Bronchial epithelial cell (primary cell): ENCODE measurements at regions not wholly inside any gene's neighbourhood (a gene's known extent, or its start where the extent isn't known, plus 50 kb on each side); places are given as distances from the start of the nearest gene placed in this dataset.
"Not testable (repeated sequence)": the region's sequence is repeated elsewhere in the genome, so short reads cannot be mapped to it uniquely, and the experiment has no call there.

Experiments
- DNase-seq: peaks from one replicate; pipeline ENCODE4 v3.0.0-alpha.2; 2010; ENCODE audit warnings: low read depth
- FAIRE-seq: peaks from 2 replicates; lab custom pipeline; 2011; peaks lifted over from hg19 to GRCh38; lab: Jason Lieb, UNC
- H3K27me3 ChIP-seq: 2 replicates; pipeline ENCODE4 v1.5.1; 2011; ENCODE audit warnings: low read length; ENCODE audit not compliant: control insufficient read depth, insufficient read depth
- H3K36me3 ChIP-seq: 2 replicates; pipeline ENCODE4 v1.5.1; 2011; ENCODE audit warnings: low read length; ENCODE audit not compliant: control insufficient read depth, insufficient read depth
- H3K4me3 ChIP-seq: 2 replicates; pipeline ENCODE4 v1.5.1; 2011; ENCODE audit warnings: mild to moderate bottlenecking, low read depth, low read length, control low read depth
- TF ChIP-seq, protein P1 (sequence below): IDR thresholded peaks from 2 replicates; pipeline ENCODE4 v1.5.1; 2011; ENCODE audit warnings: mild to moderate bottlenecking, moderate library complexity, low read length, control low read depth, inconsistent platforms; ENCODE audit not compliant: insufficient read depth, severe bottlenecking

DNA sequence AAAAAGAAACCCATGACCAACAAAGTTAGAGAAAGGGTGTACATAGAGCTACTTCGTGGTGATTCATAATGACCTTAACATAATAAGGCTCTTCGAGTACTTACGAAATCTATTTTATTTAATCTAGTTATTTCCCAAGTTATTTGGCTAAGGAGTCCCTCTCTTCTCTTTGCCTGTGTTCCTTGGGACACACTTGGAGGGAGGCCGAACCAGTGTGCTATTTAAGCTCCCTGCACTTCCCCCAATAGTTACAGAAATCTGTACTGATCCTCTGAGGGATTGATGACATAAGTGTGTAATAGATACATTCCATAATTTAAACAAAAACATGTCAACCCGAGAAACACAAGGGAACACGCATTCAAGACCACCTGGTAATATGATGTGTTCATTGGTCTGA is 351.1 kb downstream of the GATA3 start:
- no peaks in the 10 kb centered on the region for H3K27me3 ChIP-seq
- H3K36me3 ChIP-seq: no peaks in the 10 kb centered on the region
- DNase-seq (no peak), FAIRE-seq (no peak)
- H3K4me3 ChIP-seq: no peak overlapping the region
- TF ChIP-seq, protein P1, sequence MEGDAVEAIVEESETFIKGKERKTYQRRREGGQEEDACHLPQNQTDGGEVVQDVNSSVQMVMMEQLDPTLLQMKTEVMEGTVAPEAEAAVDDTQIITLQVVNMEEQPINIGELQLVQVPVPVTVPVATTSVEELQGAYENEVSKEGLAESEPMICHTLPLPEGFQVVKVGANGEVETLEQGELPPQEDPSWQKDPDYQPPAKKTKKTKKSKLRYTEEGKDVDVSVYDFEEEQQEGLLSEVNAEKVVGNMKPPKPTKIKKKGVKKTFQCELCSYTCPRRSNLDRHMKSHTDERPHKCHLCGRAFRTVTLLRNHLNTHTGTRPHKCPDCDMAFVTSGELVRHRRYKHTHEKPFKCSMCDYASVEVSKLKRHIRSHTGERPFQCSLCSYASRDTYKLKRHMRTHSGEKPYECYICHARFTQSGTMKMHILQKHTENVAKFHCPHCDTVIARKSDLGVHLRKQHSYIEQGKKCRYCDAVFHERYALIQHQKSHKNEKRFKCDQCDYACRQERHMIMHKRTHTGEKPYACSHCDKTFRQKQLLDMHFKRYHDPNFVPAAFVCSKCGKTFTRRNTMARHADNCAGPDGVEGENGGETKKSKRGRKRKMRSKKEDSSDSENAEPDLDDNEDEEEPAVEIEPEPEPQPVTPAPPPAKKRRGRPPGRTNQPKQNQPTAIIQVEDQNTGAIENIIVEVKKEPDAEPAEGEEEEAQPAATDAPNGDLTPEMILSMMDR: no peak

DNA sequence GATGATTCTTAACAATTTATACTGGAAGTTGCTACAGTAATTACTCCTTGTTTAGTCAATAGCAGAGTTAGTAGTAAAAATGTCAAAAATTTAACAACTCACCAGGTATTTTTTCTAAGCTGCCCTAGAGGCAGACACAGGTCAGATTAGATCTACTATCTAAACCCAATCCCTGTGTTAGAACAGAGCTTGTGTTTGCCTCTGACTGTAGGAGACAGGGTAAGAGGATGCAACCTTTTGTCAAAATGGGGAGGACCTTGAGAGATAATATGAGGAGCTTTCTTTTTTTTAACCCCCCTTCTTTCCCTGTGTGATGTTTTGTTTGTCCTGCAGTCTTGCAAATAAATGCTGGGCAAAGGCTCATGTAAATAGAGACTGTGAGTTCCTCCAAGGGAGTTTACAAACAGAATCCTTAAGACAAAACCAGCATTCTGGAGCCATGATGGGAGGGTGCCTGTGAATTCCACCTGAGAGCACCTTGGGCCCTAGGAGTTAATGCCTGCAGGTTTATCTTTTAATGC is 353.1 kb downstream of the GATA3 start:
- TF ChIP-seq, protein P1: no peak
- Histone ChIP-seq H3K27me3 (no peaks in the 10 kb centered on the region), H3K36me3 (no peaks in the 10 kb centered on the region), H3K4me3 (no peak overlapping the region)
- FAIRE-seq (no peak), DNase-seq (no peak)

DNA sequence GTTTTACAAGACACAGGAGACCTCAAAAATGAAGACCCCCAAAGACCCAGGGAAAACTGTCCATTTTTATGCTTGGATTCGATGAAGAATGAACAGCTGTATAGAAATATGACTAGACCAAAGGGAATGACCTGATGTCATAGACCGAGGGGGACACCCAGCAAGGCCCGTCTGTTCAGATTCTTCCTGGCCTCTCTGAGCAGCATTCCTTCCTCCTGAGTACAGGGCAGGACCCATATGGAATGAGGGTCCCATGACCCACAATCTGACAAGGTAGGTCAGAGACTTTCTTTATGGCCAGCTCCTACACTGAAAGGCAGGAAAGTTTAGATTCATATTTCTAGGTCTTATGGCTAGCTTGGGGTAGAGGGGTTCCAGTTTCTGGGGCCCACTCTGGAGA is 356.0 kb downstream of the GATA3 start:
- Histone ChIP-seq H3K27me3 (no peaks in the 10 kb centered on the region), H3K4me3 (no peak overlapping the region), H3K36me3 (no peaks in the 10 kb centered on the region)
- TF ChIP-seq, protein P1: no peak
- FAIRE-seq (no peak), DNase-seq (no peak)

DNA sequence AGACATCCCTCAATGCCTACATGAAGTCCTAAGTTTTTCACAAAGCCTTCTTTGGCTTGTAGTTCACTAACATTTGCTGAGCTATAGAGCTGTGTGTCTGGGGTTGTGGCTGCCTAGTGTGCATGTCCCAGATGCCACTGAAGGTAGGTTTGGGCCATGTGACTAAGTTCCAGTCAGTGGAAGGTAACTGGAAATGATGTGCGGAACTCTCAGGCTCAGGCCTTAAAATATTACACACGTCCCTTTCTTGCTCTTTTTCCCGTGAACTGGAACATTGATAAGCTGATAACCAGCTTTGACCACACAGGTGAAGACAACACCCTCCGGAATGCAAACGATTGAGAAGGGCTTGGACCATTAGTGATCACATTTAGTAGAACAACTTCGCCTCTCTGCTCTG is 358.1 kb downstream of the GATA3 start:
- H3K36me3 ChIP-seq: no peaks in the 10 kb centered on the region
- FAIRE-seq: peak; percentile 28
- TF ChIP-seq, protein P1: no peak
- H3K27me3 ChIP-seq: no peaks in the 10 kb centered on the region
- H3K4me3 ChIP-seq: no peak overlapping the region
- DNase-seq: no peak

DNA sequence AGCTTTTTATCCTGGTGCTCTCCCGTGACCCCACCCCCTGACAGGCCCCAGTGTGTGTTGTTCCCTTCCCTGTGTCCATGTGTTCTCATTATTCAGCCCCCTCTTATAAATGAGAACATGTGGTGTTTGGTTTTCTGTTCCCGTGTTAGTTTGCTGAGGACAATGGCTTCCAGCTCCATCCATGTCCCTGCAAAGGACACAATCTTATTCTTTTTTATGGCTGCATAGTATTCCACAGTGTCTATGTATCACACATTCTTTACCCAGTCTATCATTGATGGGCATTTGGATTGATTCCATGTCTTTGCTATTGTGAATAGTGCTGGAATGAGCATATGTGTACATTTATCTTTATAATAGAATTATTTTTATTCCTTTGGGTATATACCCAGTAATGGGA is 360.5 kb downstream of the GATA3 start:
- not testable (repeated sequence) for FAIRE-seq

DNA sequence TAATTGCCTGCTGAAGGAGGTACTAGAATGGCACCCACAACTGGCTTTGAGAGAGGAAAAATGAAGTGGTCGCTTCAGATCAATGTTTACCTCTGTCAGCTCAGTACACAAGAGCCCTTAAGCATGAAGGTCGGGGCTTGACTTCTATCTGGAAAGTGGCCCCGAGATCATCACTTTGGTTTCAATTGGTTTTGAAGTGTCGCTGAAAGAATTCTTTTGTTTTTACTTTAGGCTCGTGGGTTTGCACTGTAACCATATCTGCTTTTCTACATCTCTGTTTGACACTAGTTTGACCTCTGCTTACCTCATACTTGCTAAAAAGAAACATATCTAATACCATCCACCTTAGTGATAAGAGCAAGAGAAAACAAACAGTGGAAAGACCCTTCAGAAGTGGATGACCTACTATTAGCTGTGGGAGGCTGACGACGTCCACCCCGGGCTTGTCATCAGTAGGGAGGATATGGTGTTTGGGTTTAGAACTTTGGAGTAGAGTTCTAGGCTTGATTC is 361.8 kb downstream of the GATA3 start:
- no peaks in the 10 kb centered on the region for H3K36me3 ChIP-seq
- FAIRE-seq (no peak), DNase-seq (no peak)
- H3K27me3 ChIP-seq: no peaks in the 10 kb centered on the region
- no peak overlapping the region for H3K4me3 ChIP-seq
- TF ChIP-seq, protein P1: no peak

More for the DNA sequence above, 360.5 kb downstream of the GATA3 start:
- not testable (repeated sequence) for H3K36me3 ChIP-seq, DNase-seq, H3K4me3 ChIP-seq, H3K27me3 ChIP-seq
